CD4-positive, alpha-beta memory T cell (primary cell): ENCODE measurements at regions not wholly inside any gene's neighbourhood (a gene's known extent, or its start where the extent isn't known, plus 50 kb on each side); places are given as distances from the start of the nearest gene placed in this dataset.

Source experiments
- CTCF ChIA-PET: fragments of 350-600 bp; sonication (Branson Sonifier 250); formaldehyde crosslinking; loops from one replicate; lab custom pipeline; 2021; ENCODE audit warnings: inconsistent platforms; ENCODE audit not compliant: partially characterized antibody; lab: Charles Lee
- POLR2A ChIA-PET: fragments of 350-600 bp; sonication (Branson Sonifier 250); formaldehyde crosslinking; loops from one replicate; lab custom pipeline; 2021; ENCODE audit not compliant: partially characterized antibody; lab: Charles Lee
- DNase-seq, 5 donors: peaks; one replicate each; pipeline versions ENCODE4 v3.0.0 to v3.0.0-alpha.2; 2020 to 2022; ENCODE audit warnings: mixed read lengths in 1 of 5
- H3K27ac ChIP-seq: one replicate; pipeline ENCODE4 v1.7.0; 2013; ENCODE audit warnings: low read depth, low read length
- H3K27me3 ChIP-seq: 2 replicates; pipeline ENCODE4 v1.7.0; 2013; ENCODE audit warnings: mild to moderate bottlenecking, low read length, moderate library complexity; ENCODE audit not compliant: insufficient read depth
- H3K36me3 ChIP-seq: 2 replicates; pipeline ENCODE4 v1.7.0; 2013; ENCODE audit warnings: mild to moderate bottlenecking, low read length, moderate library complexity; ENCODE audit not compliant: insufficient read depth
- H3K4me1 ChIP-seq: 2 replicates; pipeline ENCODE4 v1.7.0; 2013; ENCODE audit warnings: mild to moderate bottlenecking, low read length, moderate library complexity; ENCODE audit not compliant: insufficient read depth
- H3K4me3 ChIP-seq, 2 donors: one replicate each; pipeline ENCODE4 v1.7.0; 2013; ENCODE audit warnings: low read length in 2 of 2, mild to moderate bottlenecking in 1 of 2
- H3K9me3 ChIP-seq, 2 donors: one replicate each; pipeline ENCODE4 v1.7.0; 2013; ENCODE audit warnings: low read length in 2 of 2, control low read depth in 1 of 2; ENCODE audit not compliant: control insufficient read depth in 1 of 2
- H3K27ac Mint-ChIP-seq, 7 donors: one replicate each; pipeline ENCODE4 v1.8.0; 2020 to 2021; ENCODE audit warnings: mixed read lengths in 7 of 7, mild to moderate bottlenecking in 6 of 7, inconsistent platforms in 3 of 7, moderate library complexity in 3 of 7
- H3K27me3 Mint-ChIP-seq, 2 donors: one replicate each; pipeline ENCODE4 v1.8.0; 2020 to 2021; ENCODE audit warnings: mixed read lengths in 2 of 2
- H3K36me3 Mint-ChIP-seq, 2 donors: one replicate each; pipeline ENCODE4 v1.8.0; 2020 to 2021; ENCODE audit warnings: mixed read lengths in 2 of 2, inconsistent platforms in 1 of 2, mild to moderate bottlenecking in 1 of 2
- H3K4me1 Mint-ChIP-seq, 4 donors: one replicate each; pipeline ENCODE4 v1.8.0; 2020 to 2021; ENCODE audit warnings: mixed read lengths in 4 of 4, mild to moderate bottlenecking in 1 of 4
- H3K4me3 Mint-ChIP-seq, 8 donors: one replicate each; pipeline ENCODE4 v1.8.0; 2020 to 2021; ENCODE audit warnings: mixed read lengths in 8 of 8, mild to moderate bottlenecking in 7 of 8, moderate library complexity in 6 of 8, inconsistent platforms in 3 of 8
- H3K9me3 Mint-ChIP-seq, 8 donors: one replicate each; pipeline ENCODE4 v1.8.0; 2020 to 2021; ENCODE audit warnings: mixed read lengths in 8 of 8, mild to moderate bottlenecking in 5 of 8, inconsistent platforms in 3 of 8, moderate library complexity in 1 of 8
- intact Hi-C: fragments of 100-400 bp; cut with micrococcal nuclease; formaldehyde crosslinking; loops from one replicate; pipeline ENCODE4 v1.15.1; 2023

DNA sequence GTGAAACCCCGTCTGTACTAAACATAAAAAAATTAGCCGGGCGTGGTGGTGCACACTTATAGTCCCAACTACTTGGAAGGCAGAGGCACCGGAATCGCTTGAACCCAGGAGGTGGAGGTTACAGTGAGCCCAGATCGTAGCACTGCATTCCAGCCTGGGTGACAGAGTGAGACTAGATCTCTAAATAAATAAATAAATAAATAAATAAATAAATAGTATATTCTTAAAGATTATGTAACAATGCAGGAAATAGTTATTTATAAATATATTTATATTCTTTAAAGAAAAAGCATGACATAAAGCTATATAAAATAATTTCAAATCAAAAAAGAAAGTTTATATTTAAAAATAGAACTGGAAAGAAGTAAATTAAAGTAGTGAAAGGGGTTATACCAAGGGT, 76.4 kb downstream of the MBL2 start:
- H3K36me3 Mint-ChIP-seq, result no peaks in the 10 kb centered on the region
- Histone ChIP-seq H3K9me3 (no peaks in the 10 kb centered on the region), H3K27me3 (no peaks in the 10 kb centered on the region), H3K4me3 (no peak overlapping the region), H3K27ac (no peak overlapping the region), H3K4me1 (no peaks in the 10 kb centered on the region), H3K36me3 (no peaks in the 10 kb centered on the region)
- H3K27ac Mint-ChIP-seq, result no peak overlapping the region
- peaks cover 0 to 22% (median 6%) of the 10 kb centered on the region in 8 donors for H3K9me3 Mint-ChIP-seq
- no peak for DNase-seq
- no peaks in the 10 kb centered on the region for H3K27me3 Mint-ChIP-seq
- ChIA-PET POLR2A (no interaction called here), CTCF (no interaction called here)
- intact Hi-C loops, result no loop called here
- no peak overlapping the region for H3K4me3 Mint-ChIP-seq
- no peaks in the 10 kb centered on the region for H3K4me1 Mint-ChIP-seq

DNA sequence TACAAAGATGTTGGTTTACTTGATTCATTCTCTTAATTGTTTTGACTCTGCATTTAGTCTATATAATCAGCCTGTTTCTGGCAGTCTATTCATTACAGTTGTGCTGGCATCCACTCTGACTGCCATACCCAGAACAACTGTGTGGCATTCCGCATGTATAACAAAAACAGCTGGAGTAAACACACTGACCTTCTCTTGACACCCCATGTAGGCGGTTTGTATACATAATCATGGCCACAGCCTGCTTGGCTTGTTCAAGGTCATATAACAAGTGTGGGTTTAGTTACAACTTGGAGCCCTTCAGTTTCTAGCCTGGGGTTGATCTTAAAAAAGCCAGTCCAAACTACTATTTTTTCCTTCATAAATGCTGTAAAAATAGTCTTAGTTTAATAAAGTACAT, 70.9 kb downstream of the MBL2 start:
- no peaks in the 10 kb centered on the region for H3K4me1 ChIP-seq
- Mint-ChIP-seq H3K4me3 (no peak overlapping the region), H3K9me3 (peaks cover 0 to 11% (median 1%) of the 10 kb centered on the region in 8 donors), H3K36me3 (no peaks in the 10 kb centered on the region), H3K27ac (no peak overlapping the region), H3K27me3 (no peaks in the 10 kb centered on the region), H3K4me1 (no peaks in the 10 kb centered on the region)
- DNase-seq, result no peak
- intact Hi-C loops, result no loop called here
- ChIA-PET POLR2A (no interaction called here), CTCF (no interaction called here)
- no peak overlapping the region for H3K4me3 ChIP-seq
- H3K36me3 ChIP-seq, result no peaks in the 10 kb centered on the region
- no peaks in the 10 kb centered on the region for H3K27me3 ChIP-seq
- H3K9me3 ChIP-seq, result no peaks in the 10 kb centered on the region
- H3K27ac ChIP-seq, result no peak overlapping the region

DNA sequence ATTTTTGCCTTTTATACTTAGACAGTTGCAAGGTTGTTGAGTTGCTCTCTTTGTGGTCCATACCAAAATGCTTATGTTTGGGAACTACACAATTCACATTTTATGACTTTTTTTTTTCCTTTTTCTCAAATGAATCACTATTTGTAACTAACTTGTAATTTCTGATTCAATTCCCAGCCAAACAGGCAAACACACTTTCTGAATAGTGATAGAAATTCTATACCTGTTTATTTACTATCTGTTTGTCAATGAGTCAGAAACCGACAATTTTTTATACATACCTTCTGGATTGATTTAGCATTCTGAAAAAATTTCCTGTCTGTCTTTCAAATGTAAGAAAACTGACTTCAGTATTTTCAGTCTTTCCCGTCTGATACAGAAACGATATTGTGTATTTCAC, 69.1 kb downstream of the MBL2 start:
- no peak overlapping the region for H3K27ac ChIP-seq
- H3K9me3 ChIP-seq, result no peaks in the 10 kb centered on the region
- DNase-seq, result no peak
- H3K27ac Mint-ChIP-seq, result no peak overlapping the region
- no peaks in the 10 kb centered on the region for H3K36me3 Mint-ChIP-seq
- peaks cover 0 to 8% (median 0%) of the 10 kb centered on the region in 8 donors for H3K9me3 Mint-ChIP-seq
- H3K4me3 ChIP-seq, result no peak overlapping the region
- CTCF ChIA-PET, result no interaction called here
- intact Hi-C loops, result no loop called here
- no peaks in the 10 kb centered on the region for H3K27me3 Mint-ChIP-seq
- no peaks in the 10 kb centered on the region for H3K27me3 ChIP-seq
- POLR2A ChIA-PET, result no interaction called here
- no peaks in the 10 kb centered on the region for H3K4me1 Mint-ChIP-seq
- H3K4me1 ChIP-seq, result no peaks in the 10 kb centered on the region
- no peaks in the 10 kb centered on the region for H3K36me3 ChIP-seq
- no peak overlapping the region for H3K4me3 Mint-ChIP-seq

DNA sequence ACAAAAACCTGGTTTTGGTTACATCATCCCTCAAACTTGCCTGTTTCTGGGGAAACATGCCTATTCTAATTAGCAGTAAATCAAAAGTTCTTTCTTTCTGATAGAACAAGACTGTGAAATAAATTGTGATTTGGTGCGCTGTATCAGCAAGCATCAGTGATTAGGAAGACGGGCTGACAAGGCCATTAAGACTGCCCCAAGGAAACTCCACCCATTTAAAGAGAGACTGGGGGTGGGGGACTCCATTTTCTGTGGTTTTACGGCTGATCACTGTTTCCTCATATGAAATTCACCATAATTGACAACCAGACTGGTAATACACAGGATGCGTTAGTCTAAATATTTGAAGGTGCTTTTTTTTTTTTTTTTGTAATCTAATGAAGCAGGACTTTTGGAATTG, 68.7 kb downstream of the MBL2 start:
- H3K4me3 ChIP-seq, result no peak overlapping the region
- POLR2A ChIA-PET, result no interaction called here
- Mint-ChIP-seq H3K27me3 (no peaks in the 10 kb centered on the region), H3K36me3 (no peaks in the 10 kb centered on the region), H3K27ac (no peak overlapping the region), H3K4me1 (no peaks in the 10 kb centered on the region), H3K4me3 (no peak overlapping the region), H3K9me3 (peaks cover 0 to 6% (median 0%) of the 10 kb centered on the region in 8 donors)
- no peaks in the 10 kb centered on the region for H3K9me3 ChIP-seq
- CTCF ChIA-PET, result no interaction called here
- no peaks in the 10 kb centered on the region for H3K36me3 ChIP-seq
- no peak for DNase-seq
- intact Hi-C loops, result no loop called here
- H3K4me1 ChIP-seq, result no peaks in the 10 kb centered on the region
- H3K27me3 ChIP-seq, result no peaks in the 10 kb centered on the region
- H3K27ac ChIP-seq, result no peak overlapping the region

GRCh38 chr10:52706332-52707070, 66.1 kb downstream of the MBL2 start:
- H3K9me3 ChIP-seq, result no peaks in the 10 kb centered on the region
- H3K27ac Mint-ChIP-seq, result no peak overlapping the region
- no peaks in the 10 kb centered on the region for H3K27me3 Mint-ChIP-seq

More at GRCh38 chr10:52706332-52707070, 66.1 kb downstream of the MBL2 start:
- Histone ChIP-seq H3K27me3 (no peaks in the 10 kb centered on the region), H3K4me3 (no peak overlapping the region), H3K36me3 (no peaks in the 10 kb centered on the region), H3K27ac (no peak overlapping the region), H3K4me1 (no peaks in the 10 kb centered on the region)
- H3K4me1 Mint-ChIP-seq, result no peaks in the 10 kb centered on the region
- ChIA-PET POLR2A (no interaction called here), CTCF (no interaction called here)
- peaks cover 0 to 6% (median 0%) of the 10 kb centered on the region in 8 donors for H3K9me3 Mint-ChIP-seq
- H3K4me3 Mint-ChIP-seq, result no peak overlapping the region
- intact Hi-C loops, result no loop called here
- no peak for DNase-seq
- no peaks in the 10 kb centered on the region for H3K36me3 Mint-ChIP-seq
